SK-N-SH (cell line): ENCODE measurements at regions not wholly inside any gene's neighbourhood (a gene's known extent, or its start where the extent isn't known, plus 50 kb on each side); places are given as distances from the start of the nearest gene placed in this dataset.

Experiments
- CTCF ChIA-PET: fragments of 300-600, 350-600 bp; formaldehyde crosslinking; extraction: SDS; loops from one replicate; lab custom pipeline; 2021; lab: Yijun Ruan, JAX
- POLR2A ChIA-PET: fragments of 350-600 bp; sonication (Branson Sonifier 250); formaldehyde crosslinking; extraction: SDS; loops from one replicate; lab custom pipeline; 2020; ENCODE audit warnings: antibody characterized with exemption, inconsistent platforms; lab: Yijun Ruan, JAX
- DNase-seq: peaks from one replicate; pipeline ENCODE4 v3.0.0; 2012
- H2AFZ ChIP-seq: fragments of 200-600 bp; sonication (generic); 2 replicates; pipeline ENCODE4 v1.8.1; 2016; ENCODE audit warnings: antibody characterized with exemption, mild to moderate bottlenecking, low read depth
- H3F3A ChIP-seq: fragments of 200-600 bp; sonication (generic); replicated peaks from 2 replicates; pipeline ENCODE3; 2016; ENCODE audit warnings: antibody characterized with exemption, mild to moderate bottlenecking; ENCODE audit not compliant: insufficient read depth
- H3K27ac ChIP-seq, 2 experiments: fragments of 200-500 bp in 1 of 2; fragments of 200-600 bp in 1 of 2; sonication (Bioruptor generic) in 1 of 2; sonication (generic), shearing (Covaris generic) in 1 of 2; 2 replicates each; pipeline versions ENCODE4 v1.5.1 to v1.6.1; 2014 to 2016; ENCODE audit warnings: low read depth in 2 of 2, inconsistent platforms in 1 of 2, low read length in 1 of 2, mild to moderate bottlenecking in 1 of 2, mixed read lengths in 1 of 2
- H3K27me3 ChIP-seq: fragments of 200-600 bp; sonication (generic), shearing (Covaris generic); 2 replicates; pipeline ENCODE4 v1.6.1; 2016; ENCODE audit warnings: mixed run types; ENCODE audit not compliant: insufficient read depth
- H3K36me3 ChIP-seq, 2 experiments: fragments of 200-500 bp in 1 of 2; fragments of 200-600 bp in 1 of 2; sonication (Bioruptor generic) in 1 of 2; sonication (generic) in 1 of 2; replicated peaks in 1 of 2; 2 replicates each; pipeline versions ENCODE3 to v1.5.1; 2014 to 2016; ENCODE audit warnings: low read length in 1 of 2, mild to moderate bottlenecking in 1 of 2; ENCODE audit not compliant: insufficient read depth in 2 of 2, control insufficient read depth in 1 of 2
- H3K4me1 ChIP-seq, 2 experiments: fragments of 200-500 bp in 1 of 2; fragments of 200-600 bp in 1 of 2; sonication (Bioruptor generic) in 1 of 2; sonication (generic), shearing (Covaris generic) in 1 of 2; 2 replicates each; pipeline versions ENCODE4 v1.5.1 to v1.6.1; 2014 to 2016; ENCODE audit warnings: low read depth in 1 of 2, low read length in 1 of 2, mixed run types in 1 of 2; ENCODE audit not compliant: insufficient read depth in 2 of 2, control insufficient read depth in 1 of 2
- H3K4me2 ChIP-seq: fragments of 200-600 bp; sonication (generic), shearing (Covaris generic); 2 replicates; pipeline ENCODE4 v1.6.1; 2017; ENCODE audit warnings: mixed run types
- H3K4me3 ChIP-seq, 2 experiments: fragments of 200-500 bp in 1 of 2; fragments of 200-600 bp in 1 of 2; sonication (Bioruptor generic) in 1 of 2; sonication (generic), shearing (Covaris generic) in 1 of 2; 2 replicates each; pipeline versions ENCODE4 v1.5.1 to v1.8.1; 2014 to 2016; ENCODE audit warnings: low read depth in 2 of 2, inconsistent platforms in 1 of 2, low read length in 1 of 2, mild to moderate bottlenecking in 1 of 2, mixed read lengths in 1 of 2, moderate library complexity in 1 of 2
- H3K79me2 ChIP-seq: fragments of 200-600 bp; sonication (generic); 2 replicates; pipeline ENCODE4 v1.8.1; 2017; ENCODE audit warnings: mild to moderate bottlenecking; ENCODE audit not compliant: insufficient read depth
- H3K9ac ChIP-seq: fragments of 200-600 bp; sonication (generic); 2 replicates; pipeline ENCODE4 v1.6.1; 2017; ENCODE audit warnings: mixed run types
- H3K9me2 ChIP-seq: fragments of 200-600 bp; sonication (generic); 2 replicates; pipeline ENCODE4 v1.6.1; 2017; ENCODE audit warnings: mixed run types
- H3K9me3 ChIP-seq: fragments of 200-600 bp; sonication (generic); 2 replicates; pipeline ENCODE4 v1.6.1; 2017; ENCODE audit warnings: mixed run types, mild to moderate bottlenecking, moderate library complexity
- H4K20me1 ChIP-seq: fragments of 200-600 bp; sonication (generic); 2 replicates; pipeline ENCODE4 v1.6.1; 2017; ENCODE audit warnings: mild to moderate bottlenecking, mixed run types; ENCODE audit not compliant: insufficient read depth
- CTCF ChIP-seq: fragments of 200-600 bp; sonication (generic); IDR thresholded peaks from 2 replicates; pipeline ENCODE4 v1.6.1; 2017; ENCODE audit warnings: antibody characterized with exemption, mild to moderate bottlenecking, moderate library complexity
- FOSL2 ChIP-seq: IDR thresholded peaks from 2 replicates; pipeline ENCODE4 v1.4.0; 2012; ENCODE audit warnings: low read depth, mild to moderate bottlenecking, moderate library complexity, borderline replicate concordance
- FOXJ3 ChIP-seq: sonication (generic); formaldehyde crosslinking; IDR thresholded peaks from 2 replicates; pipeline ENCODE4 v1.5.1; 2020; ENCODE audit warnings: mild to moderate bottlenecking, missing genetic modification reagents
- FOXM1 ChIP-seq: IDR thresholded peaks from 2 replicates; pipeline ENCODE4 v1.4.0; 2012; ENCODE audit warnings: low read depth, mild to moderate bottlenecking
- GATA2 ChIP-seq: sonication (generic); formaldehyde crosslinking; IDR thresholded peaks from 2 replicates; pipeline ENCODE4 v1.5.0; 2020; ENCODE audit warnings: mild to moderate bottlenecking, missing genetic modification reagents
- IRF3 ChIP-seq: fragments of 150-350 bp; IDR thresholded peaks from 2 replicates; pipeline ENCODE4 v1.6.1; 2016; ENCODE audit warnings: mild to moderate bottlenecking, low read depth, low read length
- MXI1 ChIP-seq: IDR thresholded peaks from 2 replicates; pipeline ENCODE4 v1.6.1; 2012; ENCODE audit warnings: mild to moderate bottlenecking, low read depth, low read length, improper control_type of control experiment
- NFIC ChIP-seq: IDR thresholded peaks from 2 replicates; pipeline ENCODE4 v1.4.0; 2012; ENCODE audit warnings: borderline replicate concordance
- PBX3 ChIP-seq: IDR thresholded peaks from 2 replicates; pipeline ENCODE4; 2012
- RCOR1 ChIP-seq: fragments of 150-350 bp; IDR thresholded peaks from 2 replicates; pipeline ENCODE4 v1.6.1; 2017; ENCODE audit warnings: antibody characterized with exemption, low read length
- RFX5 ChIP-seq: IDR thresholded peaks from 2 replicates; pipeline ENCODE4 v1.6.1; 2012; ENCODE audit warnings: mild to moderate bottlenecking, improper control_type of control experiment, low read length
- RXRA ChIP-seq: IDR thresholded peaks from 2 replicates; pipeline ENCODE4 v1.4.0; 2012; ENCODE audit warnings: low read depth, mild to moderate bottlenecking, borderline replicate concordance
- SIN3A ChIP-seq: IDR thresholded peaks from 2 replicates; pipeline ENCODE4 v1.6.1; 2012; ENCODE audit warnings: low read depth, mild to moderate bottlenecking, low read length, moderate library complexity, borderline replicate concordance
- TAF1 ChIP-seq: IDR thresholded peaks from 2 replicates; pipeline ENCODE4 v1.6.1; 2012; ENCODE audit warnings: low read depth, mild to moderate bottlenecking, low read length, moderate library complexity, borderline replicate concordance
- TCF12 ChIP-seq: IDR thresholded peaks from 2 replicates; pipeline ENCODE4 v1.4.0; 2012
- TEAD4 ChIP-seq: IDR thresholded peaks from 2 replicates; pipeline ENCODE4 v1.4.0; 2012; ENCODE audit warnings: mild to moderate bottlenecking, borderline replicate concordance; ENCODE audit not compliant: insufficient read depth
- USF1 ChIP-seq: IDR thresholded peaks from 2 replicates; pipeline ENCODE4 v1.4.0; 2012; ENCODE audit warnings: low read depth, borderline replicate concordance
- USF2 ChIP-seq: fragments of 150-350 bp; IDR thresholded peaks from 2 replicates; pipeline ENCODE4 v1.6.1; 2017; ENCODE audit warnings: antibody characterized with exemption, low read length, low read depth, borderline replicate concordance
- YY1 ChIP-seq: IDR thresholded peaks from 2 replicates; pipeline ENCODE4 v1.4.0; 2012; ENCODE audit warnings: low read depth, mild to moderate bottlenecking
- WGBS: methylation state at CpG from one replicate; pipeline ENCODE4 v1.1.6; 2017; ENCODE audit warnings: low lambda C conversion rate; 5-methylcytosine and 5-hydroxymethylcytosine counted together

GRCh38 chr3:186477033-186477432, 67.1 kb downstream of the CRYGS start:
- H3K4me3 ChIP-seq: no peak overlapping the region
- H3K27me3 ChIP-seq: no peaks in the 10 kb centered on the region
- POLR2A ChIA-PET: no interaction called here
- CTCF ChIA-PET: interaction anchor here (1.3 to 1.6 kb wide), 2 partner anchors 24 to 63 kb away, joined by 3 to 4 read pairs; no protein-coding TSS in a partner anchor
- no peaks in the 10 kb centered on the region for H3K36me3 ChIP-seq
- no peaks in the 10 kb centered on the region for H3K9me2 ChIP-seq
- TF ChIP-seq FOSL2 (no peak), USF2 (no peak), RCOR1 (no peak), RFX5 (no peak), CTCF (no peak), TCF12 (no peak), TEAD4 (no peak), FOXJ3 (CRISPR knock-in tag) (no peak)
- H3K9ac ChIP-seq: no peak overlapping the region
- H2AFZ ChIP-seq: no peak overlapping the region
- no peak overlapping the region for H3K4me2 ChIP-seq
- 75% methylated on average over 8 of the region's 8 CpGs for WGBS
- no peaks in the 10 kb centered on the region for H3K9me3 ChIP-seq
- no peaks in the 10 kb centered on the region for H4K20me1 ChIP-seq
- H3F3A ChIP-seq: no peaks in the 10 kb centered on the region
- no peak for DNase-seq
- peaks cover 0 to 13% of the 10 kb centered on the region in 2 experiments; a peak in 1 of 4 replicates for H3K4me1 ChIP-seq
- H3K27ac ChIP-seq: no peak overlapping the region
- H3K79me2 ChIP-seq: no peaks in the 10 kb centered on the region

- Histone ChIP-seq H3K9me3 (no peaks in the 10 kb centered on the region), H3K4me2 (no peak overlapping the region), H3K4me1 (peaks cover 0 to 15% of the 10 kb centered on the region in 2 experiments; a peak in 1 of 4 replicates), H3K9me2 (no peaks in the 10 kb centered on the region), H2AFZ (no peak overlapping the region), H3K27me3 (no peaks in the 10 kb centered on the region; the same call in 1 of the 2 replicates), H3K79me2 (no peaks in the 10 kb centered on the region), H3K9ac (no peak overlapping the region), H3K27ac (peak overlapping the region in 1 of 2 experiments; percentile 9; a peak in 1 of 4 replicates), H4K20me1 (no peaks in the 10 kb centered on the region), H3F3A (no peaks in the 10 kb centered on the region), H3K4me3 (no peak overlapping the region), H3K36me3 (no peaks in the 10 kb centered on the region)
- CTCF ChIA-PET: interaction anchor here (1.3 to 1.6 kb wide), 2 partner anchors 24 to 64 kb away, joined by 3 to 4 read pairs; no protein-coding TSS in a partner anchor
- POLR2A ChIA-PET: no interaction called here
- DNase-seq: no peak
- WGBS: 50% methylated on average over 2 of the region's 2 CpGs
- TF ChIP-seq GATA2 (CRISPR knock-in tag): no peak
- no peak for TF ChIP-seq MXI1
- TF ChIP-seq YY1: no peak
- no peak for TF ChIP-seq SIN3A
- TF ChIP-seq RXRA: no peak
- TF ChIP-seq PBX3: no peak
- no peak for TF ChIP-seq NFIC
- no peak for TF ChIP-seq FOXM1
- TF ChIP-seq IRF3: no peak
- TF ChIP-seq FOSL2: no peak
- TF ChIP-seq RFX5: no peak
- TF ChIP-seq USF1: no peak
- no peak for TF ChIP-seq TAF1
Measured at GRCh38 chr3:186476541-186476940, 67.6 kb downstream of the CRYGS start.
